HG03460 (cell line): ENCODE measurements at regions not wholly inside any gene's neighbourhood (a gene's known extent, or its start where the extent isn't known, plus 50 kb on each side); places are given as distances from the start of the nearest gene placed in this dataset.

Source experiments
- ATAC-seq: cut with Tn5 transposase; IDR thresholded peaks from one replicate; pipeline ENCODE4 v1.9.1; 2021; ENCODE audit not compliant: unreplicated experiment

DNA sequence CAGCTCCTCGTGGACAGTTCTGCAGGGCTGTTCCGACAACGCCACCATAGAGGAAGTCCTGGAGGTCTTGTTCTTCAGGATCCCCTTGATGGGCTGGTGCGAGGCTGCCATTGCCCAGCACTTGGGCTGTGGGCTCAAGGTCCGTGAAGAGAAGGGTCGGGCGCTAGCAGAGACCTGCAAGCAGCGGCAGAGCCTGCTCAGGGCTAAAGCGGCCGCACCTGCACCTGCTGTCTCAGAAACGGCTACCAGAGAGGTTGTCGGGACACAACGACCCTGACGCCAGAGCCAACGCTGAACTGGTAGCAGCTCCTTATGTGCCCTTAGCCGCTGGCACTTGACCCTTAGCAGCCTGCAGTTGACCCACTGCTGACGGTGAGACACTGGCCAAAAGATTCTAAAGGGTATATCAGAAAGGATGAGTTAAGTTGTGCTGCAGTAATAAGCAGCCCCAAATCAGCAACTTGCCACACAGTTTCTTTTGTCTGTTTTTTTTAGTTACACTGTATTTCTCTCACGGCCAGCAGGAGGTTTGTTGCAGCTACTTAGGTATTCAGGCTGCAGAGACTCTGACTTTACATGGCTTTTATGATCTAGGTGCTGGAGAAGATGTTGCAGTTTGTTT is 55.5 kb upstream of the ST6GAL2 start:
- ATAC-seq: no peak

- no peak for ATAC-seq
These were observed 57.7 kb upstream of the ST6GAL2 start for GRCh38 chr2:106943468-106944200.

DNA sequence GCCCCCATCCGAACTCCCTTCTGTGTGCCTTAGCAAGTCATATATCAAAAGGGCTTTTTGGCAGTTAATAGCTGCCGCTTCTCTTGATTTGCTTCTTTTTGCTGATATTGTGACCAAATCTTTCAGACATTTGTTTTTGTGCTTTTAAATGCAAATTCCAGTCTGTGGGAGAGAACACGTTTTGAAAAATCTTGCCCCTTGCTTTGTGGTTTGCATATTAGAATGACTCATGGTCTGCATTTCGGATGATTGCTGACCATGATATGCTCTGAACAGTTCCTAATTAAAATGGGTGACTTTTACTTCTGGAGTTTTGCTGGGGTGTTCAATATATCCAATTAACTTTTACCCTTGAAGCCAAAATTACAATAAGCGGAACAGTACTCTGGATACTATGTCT is 58.2 kb upstream of the ST6GAL2 start:
- ATAC-seq: no peak

DNA sequence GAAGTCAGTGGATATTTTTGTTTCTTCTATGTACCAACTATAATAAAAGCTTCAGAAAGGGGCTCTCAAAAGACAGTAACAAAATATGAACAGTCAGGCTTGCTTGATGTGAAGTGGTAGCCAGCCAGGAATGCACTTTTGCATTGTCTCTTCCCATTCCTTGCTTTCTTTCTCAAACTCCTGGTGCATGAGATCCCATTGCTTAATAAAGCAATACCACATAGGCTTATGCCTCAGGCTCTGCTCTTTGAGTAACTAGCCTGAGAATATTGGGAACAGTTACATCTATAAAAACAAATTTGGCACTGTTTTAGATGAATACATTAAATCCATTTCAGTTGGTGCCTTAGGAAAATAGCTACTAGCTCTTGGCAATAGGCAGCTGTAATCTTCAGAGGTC is 62.6 kb upstream of the ST6GAL2 start:
- no peak for ATAC-seq

DNA sequence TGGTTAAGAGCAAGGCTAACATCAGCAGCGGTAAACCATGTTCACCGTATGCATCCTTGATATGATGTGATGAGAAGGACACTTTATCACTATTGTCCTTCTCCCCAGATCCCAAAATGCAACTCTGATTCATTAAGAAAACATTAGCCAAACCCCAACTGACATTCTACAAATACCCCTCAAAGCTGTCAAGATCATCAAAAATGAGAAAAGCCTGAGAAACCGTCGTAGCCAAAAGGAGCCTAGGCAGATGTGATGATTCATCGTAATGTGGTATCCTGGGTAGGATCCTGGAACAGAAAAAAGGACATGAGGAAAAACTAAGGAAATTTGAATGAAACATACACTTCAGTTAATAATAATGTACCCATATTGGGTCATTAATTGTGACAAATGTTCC is 67.3 kb upstream of the ST6GAL2 start:
- ATAC-seq: no peak

DNA sequence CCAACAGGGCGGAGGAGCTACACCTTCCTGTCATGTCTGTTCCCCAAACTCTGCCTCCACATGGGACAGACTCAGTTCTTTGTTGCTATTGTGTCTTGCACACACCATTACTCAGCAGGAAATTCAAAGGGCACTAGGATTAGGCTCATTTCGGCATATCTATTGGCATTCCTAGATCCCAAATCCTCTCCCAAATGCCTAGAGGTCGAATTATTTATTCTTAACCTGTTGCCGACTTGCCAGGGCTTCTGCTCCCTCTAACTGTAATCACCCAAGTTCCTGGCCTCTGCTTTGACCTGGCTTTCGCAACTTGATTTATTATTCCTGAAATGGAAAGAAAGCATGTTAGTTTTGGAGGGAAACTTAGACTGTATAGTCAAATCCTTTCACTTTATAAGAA is 67.8 kb upstream of the ST6GAL2 start:
- ATAC-seq: no peak

DNA sequence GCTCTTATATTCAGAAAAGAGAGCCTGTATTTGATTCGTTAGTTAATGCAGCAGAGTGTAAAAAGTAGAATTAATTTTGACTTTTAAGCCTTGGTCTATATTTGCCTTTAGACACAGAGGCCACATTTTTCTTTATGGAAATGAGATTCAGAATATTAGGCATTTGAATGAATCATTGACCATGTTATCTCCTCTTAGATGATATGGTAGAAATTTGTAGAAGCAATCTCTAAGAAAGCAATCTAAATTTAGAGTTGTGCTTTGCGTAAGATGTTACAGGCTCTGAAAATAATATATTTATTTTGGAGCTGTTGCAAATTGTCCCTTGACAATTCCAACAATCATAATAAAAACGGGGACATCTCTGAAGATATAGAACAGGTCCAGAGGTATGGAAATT is 68.3 kb upstream of the ST6GAL2 start:
- no peak for ATAC-seq

DNA sequence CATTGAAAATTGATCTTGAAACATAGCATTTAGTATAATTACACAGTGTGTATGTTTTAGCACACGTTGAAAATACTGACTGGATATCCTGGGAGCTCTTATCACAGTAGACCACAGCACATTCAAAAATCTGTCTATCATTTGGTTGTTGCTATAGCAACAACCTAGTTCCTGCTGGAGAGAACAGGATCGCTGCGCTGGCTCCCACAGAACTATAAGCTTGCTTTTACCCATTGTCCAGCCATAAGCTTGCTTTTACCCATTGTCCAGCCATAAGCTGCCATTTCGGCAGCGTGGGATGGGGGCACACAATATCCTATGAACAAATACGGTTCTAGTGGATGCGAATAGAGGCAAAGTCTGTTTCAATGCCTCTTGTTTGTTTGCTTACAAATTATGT is 70.4 kb upstream of the ST6GAL2 start:
- no peak for ATAC-seq

DNA sequence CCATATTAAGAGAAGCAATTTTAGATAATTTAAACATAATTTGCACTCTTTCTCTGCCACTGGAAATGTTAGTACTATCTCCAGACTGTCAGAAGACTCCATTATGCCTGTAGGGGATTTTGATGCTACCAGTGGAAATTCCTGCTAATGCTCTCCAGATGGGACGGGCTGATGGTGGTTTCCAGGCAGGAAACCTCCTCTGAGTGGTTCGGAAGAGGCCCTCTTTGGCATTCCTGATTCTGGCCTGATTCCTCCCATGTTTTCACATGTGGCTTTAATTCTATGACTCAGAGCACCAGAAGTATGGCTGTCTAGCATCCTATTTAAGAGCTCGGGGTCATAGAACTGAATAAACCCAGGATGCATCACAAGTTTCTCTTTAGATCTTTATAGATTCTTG is 70.9 kb upstream of the ST6GAL2 start:
- no peak for ATAC-seq

DNA sequence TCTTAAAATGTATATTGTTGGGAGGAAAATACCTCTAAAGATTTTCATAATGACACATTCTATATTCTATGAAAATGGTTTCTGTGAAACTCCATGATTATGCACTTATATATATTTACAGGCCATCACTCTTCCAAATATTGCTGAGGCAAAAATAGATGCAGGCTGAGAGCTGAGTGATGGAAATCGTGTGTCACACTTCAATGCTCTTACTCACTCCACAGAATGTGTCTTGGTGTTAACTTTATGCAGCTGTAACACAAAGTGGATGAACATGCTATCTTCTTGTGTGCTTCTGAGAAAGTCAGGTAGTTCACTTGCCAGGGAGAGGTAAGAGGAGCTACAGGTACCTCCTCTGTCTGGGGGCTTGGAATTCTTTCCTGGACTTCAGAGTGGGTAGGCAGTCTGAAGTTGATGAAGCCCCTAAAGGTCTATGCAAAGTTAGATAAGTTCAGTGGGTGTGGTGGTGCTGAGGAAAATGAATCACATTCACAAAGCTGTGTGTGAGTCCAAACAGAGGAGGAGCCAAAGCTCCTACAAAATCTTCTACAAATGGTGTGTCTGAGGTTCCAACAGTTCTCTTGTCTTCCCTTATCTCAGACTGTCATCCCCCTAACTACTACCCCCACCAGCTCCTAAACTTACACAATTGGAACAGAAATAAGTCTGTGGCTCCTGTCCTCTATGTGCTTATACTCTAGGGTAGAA is 74.2 kb upstream of the ST6GAL2 start:
- ATAC-seq: no peak

- ATAC-seq: no peak
These were observed 74.8 kb upstream of the ST6GAL2 start for GRCh38 chr2:106960683-106961161.

- ATAC-seq: no peak
These were observed 75.4 kb upstream of the ST6GAL2 start for GRCh38 chr2:106961328-106961727.

DNA sequence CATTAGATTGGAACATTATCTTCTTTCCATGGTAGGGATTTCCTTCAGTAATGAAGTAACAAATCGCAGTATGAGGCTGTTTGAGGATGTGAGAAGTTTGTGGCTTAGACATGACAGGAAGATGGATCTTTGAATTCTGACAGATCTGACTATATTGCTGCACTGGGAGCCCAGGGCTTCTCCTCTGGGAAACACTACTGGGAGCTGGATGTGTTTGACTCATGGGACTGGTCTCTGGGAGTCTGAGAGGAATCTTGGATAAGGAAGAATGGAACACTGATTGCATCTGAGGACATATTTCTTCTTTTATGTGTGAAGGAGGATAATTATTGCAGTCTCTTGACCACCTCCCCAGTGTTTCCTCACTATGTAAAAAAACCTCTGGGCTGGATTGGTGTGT is 77.2 kb upstream of the ST6GAL2 start:
- no peak for ATAC-seq

DNA sequence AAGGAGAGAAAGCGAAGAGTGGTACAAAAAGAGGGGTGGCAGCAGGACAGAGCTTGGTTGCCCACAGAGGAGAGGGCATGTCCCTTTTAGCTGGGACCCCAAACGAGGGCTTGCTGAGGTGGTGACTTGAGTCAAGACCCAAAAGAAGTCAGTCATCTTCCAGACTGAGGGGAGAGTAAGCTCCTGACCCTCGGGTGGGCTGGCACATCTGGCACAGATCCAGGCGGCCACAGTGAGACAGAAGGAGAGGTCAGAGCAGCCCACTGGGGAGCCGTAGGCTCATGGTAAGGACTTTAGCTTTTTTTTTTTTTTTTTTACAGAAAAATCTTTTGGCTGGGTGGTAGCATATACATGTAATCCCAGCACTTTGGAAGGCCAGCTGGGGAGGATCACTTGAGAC is 77.9 kb upstream of the ST6GAL2 start:
- no peak for ATAC-seq

GRCh38 chr2:106965611-106966010 is 79.6 kb upstream of the ST6GAL2 start:
- no peak for ATAC-seq

- ATAC-seq: no peak
These were observed 83.8 kb upstream of the ST6GAL2 start for GRCh38 chr2:106969777-106970176.

DNA sequence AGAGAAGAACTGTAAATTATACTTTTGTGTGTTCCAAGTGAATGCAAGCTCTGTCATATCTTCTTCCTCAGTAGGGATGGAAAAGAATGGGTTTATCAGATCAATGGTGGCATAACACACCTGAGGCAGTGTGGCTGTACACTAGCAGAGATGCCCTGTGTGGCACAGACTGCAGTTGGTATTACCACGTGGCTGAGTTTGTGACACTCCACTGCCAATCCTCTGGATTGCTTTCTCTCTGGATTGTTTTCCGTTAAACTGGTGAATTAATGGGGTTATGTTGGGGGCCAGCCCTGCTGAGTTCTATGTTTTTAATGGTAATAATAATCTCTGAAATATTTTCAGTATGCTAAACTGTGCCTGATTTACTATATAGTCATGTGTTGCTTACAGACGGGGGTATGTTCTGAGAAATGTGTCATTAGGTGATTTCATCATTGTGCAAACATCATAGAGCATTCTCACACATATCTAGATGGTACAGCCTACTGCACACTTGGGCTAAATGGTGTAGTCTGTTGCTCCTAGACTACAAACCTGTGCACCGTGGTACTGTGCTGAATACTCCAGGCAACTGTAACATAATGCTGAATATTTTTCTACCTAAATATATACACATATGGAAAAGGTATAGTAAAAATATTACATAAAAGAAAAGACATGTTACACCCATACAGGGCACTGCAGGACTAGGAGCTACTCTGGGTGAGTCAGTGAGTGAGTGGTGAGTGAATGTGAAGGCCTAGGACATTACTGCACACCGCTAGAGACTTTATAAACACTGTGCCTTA is 84.7 kb upstream of the ST6GAL2 start:
- no peak for ATAC-seq

DNA sequence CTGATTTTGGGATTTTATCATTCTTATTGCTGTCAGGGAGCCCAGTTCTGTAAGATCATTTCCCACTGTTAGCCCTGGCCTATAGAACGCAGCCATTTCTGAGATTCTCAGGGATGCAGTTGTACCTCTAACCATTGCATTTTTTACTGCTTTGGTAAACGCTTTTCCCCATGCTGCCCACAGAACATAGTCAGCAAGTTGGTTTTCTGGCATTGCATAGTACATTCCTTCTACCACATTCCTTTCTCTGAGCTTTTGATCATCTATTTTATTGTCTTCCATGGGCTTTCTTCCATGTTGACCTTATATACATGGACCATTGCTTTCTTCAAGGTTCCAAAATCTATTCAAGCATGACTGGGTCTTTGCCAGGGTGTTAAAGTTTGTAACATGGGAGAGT is 86.8 kb upstream of the ST6GAL2 start:
- ATAC-seq: no peak

- ATAC-seq: no peak
These were observed 88.9 kb upstream of the ST6GAL2 start for GRCh38 chr2:106974891-106975290.

DNA sequence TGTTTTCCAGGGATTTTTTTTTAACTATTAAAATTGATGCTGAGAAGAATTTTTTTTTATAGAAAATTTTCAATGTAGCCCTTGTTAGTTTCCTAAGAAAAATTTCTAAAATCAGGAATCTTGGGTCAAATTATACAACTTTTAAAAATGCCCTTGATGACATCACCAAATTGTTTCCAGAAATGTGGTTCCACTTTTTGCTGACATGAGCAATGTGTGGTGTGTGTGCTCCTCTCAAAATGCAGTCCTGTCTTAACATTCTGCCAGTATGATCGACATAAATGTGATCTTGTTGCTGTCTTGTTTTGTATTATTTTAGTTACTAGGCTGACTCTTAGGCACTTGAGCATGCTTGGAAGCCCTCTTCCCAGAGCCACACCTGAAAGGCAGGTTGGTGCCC is 89.7 kb upstream of the ST6GAL2 start:
- no peak for ATAC-seq

DNA sequence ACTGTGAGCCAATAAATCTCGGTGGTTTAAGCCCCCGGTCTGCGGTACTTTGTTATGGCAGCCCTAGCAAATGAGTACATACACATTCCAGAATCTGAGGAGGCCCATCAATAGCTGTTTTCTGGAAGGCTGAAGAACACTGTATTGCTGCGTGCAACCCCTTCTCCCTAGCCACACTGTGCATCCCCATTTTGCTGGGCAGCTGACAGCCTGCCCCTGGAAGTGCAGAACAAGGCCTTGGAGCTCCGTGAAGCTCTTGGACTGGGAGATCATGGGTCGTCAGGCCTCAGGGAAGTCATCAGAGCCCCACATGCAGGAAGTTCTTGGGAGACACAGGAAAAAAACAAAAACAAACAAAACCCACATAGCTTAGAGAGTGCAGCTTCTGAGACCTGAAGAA is 90.6 kb upstream of the ST6GAL2 start:
- no peak for ATAC-seq
